Activated CD4-positive, alpha-beta T cell treated with anti-CD3 and anti-CD28 coated beads for 36 hours (primary cell): ENCODE measurements at regions not wholly inside any gene's neighbourhood (a gene's known extent, or its start where the extent isn't known, plus 50 kb on each side); places are given as distances from the start of the nearest gene placed in this dataset.

Experiments used
- ATAC-seq: fragments of 200-7000 bp; cut with Tn5 transposase; one replicate; pipeline ENCODE4 v1.10.0; 2021; ENCODE audit warnings: mild to moderate bottlenecking, moderate library complexity
- CTCF ChIA-PET: fragments of 350-600 bp; sonication (Branson Sonifier 250); formaldehyde crosslinking; loops from one replicate; lab custom pipeline; 2021; ENCODE audit warnings: antibody characterized with exemption; lab: Charles Lee
- POLR2A ChIA-PET: fragments of 350-600 bp; sonication (Branson Sonifier 250); formaldehyde crosslinking; loops from one replicate; lab custom pipeline; 2021; ENCODE audit warnings: antibody characterized with exemption, inconsistent platforms; lab: Charles Lee
- DNase-seq: peaks from one replicate; pipeline ENCODE4 v3.0.0-alpha.2; 2020
- H3K27ac Mint-ChIP-seq: one replicate; pipeline ENCODE4 v1.8.0; 2021; ENCODE audit warnings: mixed read lengths
- H3K27me3 Mint-ChIP-seq: one replicate; pipeline ENCODE4 v1.8.0; 2021; ENCODE audit warnings: mixed read lengths
- H3K36me3 Mint-ChIP-seq: one replicate; pipeline ENCODE4 v1.8.0; 2021; ENCODE audit warnings: low read depth, mixed read lengths
- H3K4me1 Mint-ChIP-seq: one replicate; pipeline ENCODE4 v1.8.0; 2021; ENCODE audit warnings: mixed read lengths
- H3K4me3 Mint-ChIP-seq: one replicate; pipeline ENCODE4 v1.8.0; 2021; ENCODE audit warnings: mild to moderate bottlenecking, moderate library complexity, mixed read lengths
- H3K9me3 Mint-ChIP-seq: one replicate; pipeline ENCODE4 v1.8.0; 2021; ENCODE audit warnings: low read depth, mixed read lengths
- intact Hi-C, 2 experiments: fragments of 100-400 bp; cut with DNase I in 1 of 2; cut with micrococcal nuclease in 1 of 2; formaldehyde crosslinking; loops; one replicate each; pipeline versions ENCODE4 v1.14.2 to v1.15.1; 2022 to 2024; cut with DNase I, micrococcal nuclease

GRCh38 chr2:238587776-238588660 is 161.3 kb downstream of the ASB1 start:
- H3K36me3 Mint-ChIP-seq = no peaks in the 10 kb centered on the region
- CTCF ChIA-PET = no interaction called here
- H3K27me3 Mint-ChIP-seq = no peaks in the 10 kb centered on the region

GRCh38 chr2:238589591-238590460 is 163.1 kb downstream of the ASB1 start:
- no peak for DNase-seq
- Mint-ChIP-seq H3K4me3 (no peak overlapping the region), H3K4me1 (no peaks in the 10 kb centered on the region), H3K27ac (no peak overlapping the region), H3K27me3 (peaks cover 1% of the 10 kb centered on the region), H3K9me3 (no peaks in the 10 kb centered on the region), H3K36me3 (no peaks in the 10 kb centered on the region)
- intact Hi-C loops = no loop called here
- ATAC-seq = no peak
- POLR2A ChIA-PET = no interaction called here
- CTCF ChIA-PET = interaction anchor here (0.7 kb wide), 1 partner anchor 72 kb away, joined by 3 read pairs; no protein-coding TSS in a partner anchor

More at GRCh38 chr2:238587776-238588660, 161.3 kb downstream of the ASB1 start:
- POLR2A ChIA-PET = no interaction called here
- Mint-ChIP-seq H3K9me3 (no peaks in the 10 kb centered on the region), H3K4me1 (no peaks in the 10 kb centered on the region), H3K4me3 (no peak overlapping the region), H3K27ac (no peak overlapping the region)
- DNase-seq (no peak), ATAC-seq (no peak)
- intact Hi-C loops = no loop called here

GRCh38 chr2:238591732-238592131 is 165.0 kb downstream of the ASB1 start:
- intact Hi-C loops = no loop called here
- no peak for ATAC-seq
- no peak for DNase-seq
- H3K27ac Mint-ChIP-seq = no peak overlapping the region
- H3K4me3 Mint-ChIP-seq = no peak overlapping the region
- no peaks in the 10 kb centered on the region for H3K9me3 Mint-ChIP-seq
- H3K36me3 Mint-ChIP-seq = no peaks in the 10 kb centered on the region
- H3K4me1 Mint-ChIP-seq = no peaks in the 10 kb centered on the region
- ChIA-PET CTCF (interaction anchor here (0.7 to 0.8 kb wide), 2 partner anchors 12 to 193 kb away, joined by 3 to 4 read pairs; no protein-coding TSS in a partner anchor), POLR2A (no interaction called here)
- peaks cover 1% of the 10 kb centered on the region for H3K27me3 Mint-ChIP-seq

- Mint-ChIP-seq H3K36me3 (no peaks in the 10 kb centered on the region), H3K9me3 (no peaks in the 10 kb centered on the region), H3K4me3 (no peak overlapping the region), H3K27me3 (peaks cover 1% of the 10 kb centered on the region), H3K4me1 (no peaks in the 10 kb centered on the region), H3K27ac (no peak overlapping the region)
- ATAC-seq = no peak
- ChIA-PET POLR2A (no interaction called here), CTCF (no interaction called here)
- intact Hi-C loops = no loop called here
- DNase-seq = no peak
Observed at GRCh38 chr2:238593236-238593635, 166.5 kb downstream of the ASB1 start.

- Mint-ChIP-seq H3K27ac (no peak overlapping the region), H3K36me3 (no peaks in the 10 kb centered on the region), H3K4me1 (no peaks in the 10 kb centered on the region), H3K9me3 (no peaks in the 10 kb centered on the region), H3K27me3 (peaks cover 1% of the 10 kb centered on the region), H3K4me3 (no peak overlapping the region)
- ChIA-PET POLR2A (no interaction called here), CTCF (interaction anchor here (0.6 kb wide), 1 partner anchor 20 kb away, joined by 3 read pairs; no protein-coding TSS in a partner anchor)
- ATAC-seq (no peak), DNase-seq (no peak)
- intact Hi-C loops = no loop called here
Observed at GRCh38 chr2:238593678-238594077, 167.0 kb downstream of the ASB1 start.

- CTCF ChIA-PET = no interaction called here
- Mint-ChIP-seq H3K36me3 (no peaks in the 10 kb centered on the region), H3K4me1 (no peaks in the 10 kb centered on the region), H3K27me3 (peaks cover 1% of the 10 kb centered on the region), H3K9me3 (no peaks in the 10 kb centered on the region), H3K27ac (no peak overlapping the region), H3K4me3 (no peak overlapping the region)
- intact Hi-C loops = no loop called here
- POLR2A ChIA-PET = no interaction called here
- DNase-seq (no peak), ATAC-seq (no peak)
Observed at GRCh38 chr2:238594796-238595749, 168.3 kb downstream of the ASB1 start.

GRCh38 chr2:238595750-238596570 is 169.2 kb downstream of the ASB1 start:
- Mint-ChIP-seq H3K9me3 (no peaks in the 10 kb centered on the region), H3K4me1 (no peaks in the 10 kb centered on the region), H3K27me3 (peaks cover 1% of the 10 kb centered on the region), H3K27ac (no peak overlapping the region), H3K4me3 (no peak overlapping the region), H3K36me3 (no peaks in the 10 kb centered on the region)
- no peak for DNase-seq
- ChIA-PET POLR2A (no interaction called here), CTCF (interaction anchor here (0.7 kb wide), 1 partner anchor 73 kb away, joined by 3 read pairs; no protein-coding TSS in a partner anchor)
- intact Hi-C loops = no loop called here
- no peak for ATAC-seq

- Mint-ChIP-seq H3K36me3 (no peaks in the 10 kb centered on the region), H3K4me3 (no peak overlapping the region), H3K9me3 (no peaks in the 10 kb centered on the region), H3K27ac (no peak overlapping the region), H3K4me1 (no peaks in the 10 kb centered on the region), H3K27me3 (peaks cover 1% of the 10 kb centered on the region)
- CTCF ChIA-PET = interaction anchor here (0.7 kb wide), 1 partner anchor 73 kb away, joined by 3 read pairs; no protein-coding TSS in a partner anchor
- DNase-seq (no peak), ATAC-seq (no peak)
- POLR2A ChIA-PET = no interaction called here
- intact Hi-C loops = no loop called here
Observed at GRCh38 chr2:238596571-238597551, 170.1 kb downstream of the ASB1 start.

GRCh38 chr2:238597638-238598528 is 171.2 kb downstream of the ASB1 start:
- POLR2A ChIA-PET = interaction anchor here (0.6 kb wide), 1 partner anchor 24 kb away, joined by 5 read pairs; no protein-coding TSS in a partner anchor
- H3K4me1 Mint-ChIP-seq = no peaks in the 10 kb centered on the region
- CTCF ChIA-PET = no interaction called here
- no peaks in the 10 kb centered on the region for H3K9me3 Mint-ChIP-seq
- H3K27me3 Mint-ChIP-seq = peaks cover 4% of the 10 kb centered on the region
- ATAC-seq = no peak
- H3K4me3 Mint-ChIP-seq = no peak overlapping the region
- no peak overlapping the region for H3K27ac Mint-ChIP-seq
- H3K36me3 Mint-ChIP-seq = no peaks in the 10 kb centered on the region
- intact Hi-C loops = no loop called here
- DNase-seq = no peak
